Type B pancreatic cell (in vitro differentiated cells): ENCODE measurements at regions not wholly inside any gene's neighbourhood (a gene's known extent, or its start where the extent isn't known, plus 50 kb on each side); places are given as distances from the start of the nearest gene placed in this dataset.

Source experiments
- DNase-seq: peaks from one replicate; pipeline ENCODE4 v3.0.0; 2021; ENCODE audit warnings: mixed read lengths; ENCODE audit not compliant: unreplicated experiment; ENCODE audit errors: extremely low spot score
- H3K27ac Mint-ChIP-seq: 2 replicates; pipeline ENCODE4 v1.8.0; 2021; ENCODE audit warnings: mild to moderate bottlenecking, mixed read lengths
- H3K27me3 Mint-ChIP-seq: 2 replicates; pipeline ENCODE4 v1.8.0; 2021; ENCODE audit warnings: mixed read lengths
- H3K36me3 Mint-ChIP-seq: 2 replicates; pipeline ENCODE4 v1.8.0; 2021; ENCODE audit warnings: mixed read lengths
- H3K4me1 Mint-ChIP-seq: one replicate; pipeline ENCODE4 v1.8.0; 2021; ENCODE audit warnings: mixed read lengths; ENCODE audit not compliant: unreplicated experiment
- H3K4me3 Mint-ChIP-seq: 2 replicates; pipeline ENCODE4 v1.8.0; 2021; ENCODE audit warnings: mild to moderate bottlenecking, mixed read lengths
- H3K9me3 Mint-ChIP-seq: 2 replicates; pipeline ENCODE4 v1.8.0; 2021; ENCODE audit warnings: mixed read lengths
- CTCF ChIP-seq: fragments of 200-600 bp; sonication (generic); conservative IDR thresholded peaks from 2 replicates; pipeline ENCODE4 v1.5.0; 2021; ENCODE audit warnings: antibody characterized with exemption, mild to moderate bottlenecking

- peaks cover 11% of the 10 kb centered on the region for H3K27me3 Mint-ChIP-seq
These were observed 155.6 kb downstream of the CYP26B1 start for GRCh38 chr2:71992036-71992435.

GRCh38 chr2:71991397-71991796, 156.3 kb downstream of the CYP26B1 start:
- H3K36me3 Mint-ChIP-seq, result no peaks in the 10 kb centered on the region
- H3K4me1 Mint-ChIP-seq, result no peaks in the 10 kb centered on the region
- no peak for DNase-seq
- H3K9me3 Mint-ChIP-seq, result no peaks in the 10 kb centered on the region
- H3K27me3 Mint-ChIP-seq, result peaks cover 11% of the 10 kb centered on the region
- H3K27ac Mint-ChIP-seq, result no peak overlapping the region
- no peak for TF ChIP-seq CTCF
- no peak overlapping the region for H3K4me3 Mint-ChIP-seq

More at GRCh38 chr2:71992036-71992435, 155.6 kb downstream of the CYP26B1 start:
- Mint-ChIP-seq H3K4me3 (no peak overlapping the region), H3K27ac (no peak overlapping the region), H3K36me3 (no peaks in the 10 kb centered on the region), H3K4me1 (no peaks in the 10 kb centered on the region), H3K9me3 (no peaks in the 10 kb centered on the region)
- no peak for DNase-seq
- TF ChIP-seq CTCF, result no peak

DNA sequence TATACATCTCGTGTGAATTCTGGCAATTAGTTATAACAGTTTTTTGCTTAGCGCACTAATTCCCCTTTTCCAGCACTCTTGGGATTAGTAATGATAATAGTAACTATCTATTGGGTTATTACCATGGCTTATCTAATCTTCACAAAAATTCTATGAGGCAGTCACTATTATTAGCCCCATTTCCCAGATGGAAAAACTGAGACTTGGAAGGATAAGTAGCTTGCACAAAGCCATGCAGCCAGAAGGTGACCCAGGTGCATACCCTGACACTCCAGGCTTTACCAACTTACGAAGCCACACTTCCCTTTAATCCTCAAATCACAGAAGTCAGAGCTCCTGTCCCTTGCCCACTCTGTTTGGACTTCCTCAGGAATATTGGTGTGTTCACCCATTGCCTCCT, 156.8 kb downstream of the CYP26B1 start:
- no peak overlapping the region for H3K4me3 Mint-ChIP-seq
- no peak for TF ChIP-seq CTCF
- no peaks in the 10 kb centered on the region for H3K9me3 Mint-ChIP-seq
- no peak overlapping the region for H3K27ac Mint-ChIP-seq
- DNase-seq, result no peak
- H3K36me3 Mint-ChIP-seq, result no peaks in the 10 kb centered on the region
- no peaks in the 10 kb centered on the region for H3K4me1 Mint-ChIP-seq
- peaks cover 11% of the 10 kb centered on the region for H3K27me3 Mint-ChIP-seq

DNA sequence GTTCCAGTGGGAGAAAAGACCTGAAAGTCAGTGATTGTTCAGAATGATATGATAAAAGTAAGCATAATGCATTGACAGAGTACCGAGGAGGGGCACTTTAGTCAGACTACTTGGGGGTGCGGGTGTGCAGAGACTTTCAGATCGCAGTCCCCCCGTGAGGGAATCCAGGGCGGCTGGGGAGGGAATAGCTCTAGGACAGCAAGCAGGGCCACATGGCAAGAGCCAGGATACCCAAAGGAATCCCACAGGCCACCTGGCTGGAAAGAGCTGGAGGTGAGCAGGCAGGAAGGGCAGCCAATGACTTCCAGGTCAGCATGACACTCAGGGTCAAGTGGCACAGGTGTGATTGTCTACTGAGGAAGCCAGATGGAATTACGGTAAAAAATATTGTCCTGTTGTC, 157.5 kb downstream of the CYP26B1 start:
- H3K9me3 Mint-ChIP-seq, result no peaks in the 10 kb centered on the region
- H3K36me3 Mint-ChIP-seq, result no peaks in the 10 kb centered on the region
- peaks cover 11% of the 10 kb centered on the region for H3K27me3 Mint-ChIP-seq
- H3K4me1 Mint-ChIP-seq, result no peaks in the 10 kb centered on the region
- no peak for DNase-seq
- H3K27ac Mint-ChIP-seq, result no peak overlapping the region
- no peak for TF ChIP-seq CTCF
- H3K4me3 Mint-ChIP-seq, result no peak overlapping the region

DNA sequence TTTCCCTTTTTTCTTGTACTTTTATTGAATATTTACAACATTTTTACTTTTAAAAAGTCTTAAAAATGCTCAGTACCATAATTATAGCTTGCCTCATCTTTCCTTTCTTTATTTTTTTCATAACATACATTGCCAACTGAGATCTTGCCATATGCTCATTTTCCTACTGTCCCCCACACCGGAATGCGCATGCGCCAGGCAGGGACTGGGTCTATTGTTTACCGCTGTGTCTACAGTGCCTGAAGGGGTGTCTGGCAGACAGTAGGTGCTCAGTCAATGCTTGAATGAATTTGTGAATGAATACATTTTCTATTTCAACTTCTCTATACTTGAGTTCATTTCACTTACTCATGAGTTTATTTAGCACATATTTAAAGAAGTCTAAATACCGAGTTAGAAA, 158.0 kb downstream of the CYP26B1 start:
- no peak for TF ChIP-seq CTCF
- Mint-ChIP-seq H3K9me3 (no peaks in the 10 kb centered on the region), H3K4me1 (no peaks in the 10 kb centered on the region), H3K4me3 (no peak overlapping the region), H3K27me3 (peaks cover 11% of the 10 kb centered on the region), H3K36me3 (no peaks in the 10 kb centered on the region), H3K27ac (no peak overlapping the region)
- DNase-seq, result no peak

DNA sequence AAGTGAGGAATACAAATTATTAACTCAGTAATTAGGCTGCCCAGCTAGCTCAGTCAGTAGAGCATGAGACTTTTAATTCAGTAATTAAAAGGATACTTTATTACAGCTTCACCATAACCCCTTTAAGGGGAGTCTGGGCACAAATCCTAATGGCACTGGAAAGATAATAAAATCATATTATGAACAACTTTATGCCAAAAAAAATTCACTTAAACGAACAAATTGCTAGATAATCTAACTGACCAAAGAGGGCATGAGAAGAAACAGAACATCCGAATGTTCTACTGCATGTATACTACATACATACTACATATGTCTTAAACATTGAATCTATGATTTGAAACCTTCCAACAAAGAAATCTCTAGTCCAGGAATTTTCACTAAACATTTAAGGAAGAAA, 159.5 kb downstream of the CYP26B1 start:
- Mint-ChIP-seq H3K9me3 (no peaks in the 10 kb centered on the region), H3K4me1 (no peaks in the 10 kb centered on the region), H3K27ac (no peak overlapping the region), H3K4me3 (no peak overlapping the region), H3K36me3 (no peaks in the 10 kb centered on the region), H3K27me3 (peaks cover 11% of the 10 kb centered on the region)
- no peak for DNase-seq
- no peak for TF ChIP-seq CTCF
